ENCODE measurements at regions not wholly inside any gene's neighbourhood (a gene's known extent, or its start where the extent isn't known, plus 50 kb on each side); places are given as distances from the start of the nearest gene placed in this dataset.

GRCh38 chr22:48553694-48554308, 1273.9 kb downstream of the BRD1 start:
- Mint-ChIP-seq H3K27me3 (ENCODE audit: low read depth) (no peaks in the 10 kb centered on the region), H3K27ac (no peak overlapping the region), H3K9me3 (no peaks in the 10 kb centered on the region), H3K36me3 (ENCODE audit: insufficient read depth in 2 of 2) (no peaks in the 10 kb centered on the region), H3K4me3 (no peak overlapping the region), H3K4me1 (ENCODE audit: low read depth) (no peaks in the 10 kb centered on the region)
- no peak for DNase-seq
- ATAC-seq (replicated peaks in 1 of 2) = no peak

GRCh38 chr22:48553119-48553518, 1274.6 kb downstream of the BRD1 start:
- DNase-seq (no peak), ATAC-seq (replicated peaks in 1 of 2) (no peak)
- Mint-ChIP-seq H3K36me3 (ENCODE audit: insufficient read depth in 2 of 2) (no peaks in the 10 kb centered on the region), H3K9me3 (no peaks in the 10 kb centered on the region), H3K4me1 (ENCODE audit: low read depth) (no peaks in the 10 kb centered on the region), H3K4me3 (no peak overlapping the region), H3K27me3 (ENCODE audit: low read depth) (no peaks in the 10 kb centered on the region), H3K27ac (no peak overlapping the region)

GRCh38 chr22:48551716-48552268, 1275.9 kb downstream of the BRD1 start:
- H3K4me3 Mint-ChIP-seq = no peak overlapping the region
- no peaks in the 10 kb centered on the region for H3K27me3 Mint-ChIP-seq (ENCODE audit: low read depth)
- DNase-seq (no peak), ATAC-seq (replicated peaks in 1 of 2) (no peak)
- H3K36me3 Mint-ChIP-seq (ENCODE audit: insufficient read depth in 2 of 2) = no peaks in the 10 kb centered on the region
- H3K4me1 Mint-ChIP-seq (ENCODE audit: low read depth) = no peaks in the 10 kb centered on the region
- H3K27ac Mint-ChIP-seq = no peak overlapping the region
- no peaks in the 10 kb centered on the region for H3K9me3 Mint-ChIP-seq

- Mint-ChIP-seq H3K4me1 (ENCODE audit: low read depth) (no peaks in the 10 kb centered on the region), H3K27me3 (ENCODE audit: low read depth) (no peaks in the 10 kb centered on the region), H3K27ac (no peak overlapping the region), H3K36me3 (ENCODE audit: insufficient read depth in 2 of 2) (no peaks in the 10 kb centered on the region), H3K4me3 (no peak overlapping the region), H3K9me3 (no peaks in the 10 kb centered on the region)
- DNase-seq (no peak), ATAC-seq (replicated peaks in 1 of 2) (no peak)
Observed at GRCh38 chr22:48551061-48551460, 1276.6 kb downstream of the BRD1 start.

GRCh38 chr22:48548391-48548790, 1279.3 kb downstream of the BRD1 start:
- Mint-ChIP-seq H3K27me3 (ENCODE audit: low read depth) (no peaks in the 10 kb centered on the region), H3K27ac (no peak overlapping the region), H3K4me1 (ENCODE audit: low read depth) (no peaks in the 10 kb centered on the region), H3K4me3 (no peak overlapping the region), H3K9me3 (no peaks in the 10 kb centered on the region), H3K36me3 (ENCODE audit: insufficient read depth in 2 of 2) (no peaks in the 10 kb centered on the region)
- DNase-seq (no peak), ATAC-seq (replicated peaks in 1 of 2) (no peak)

- H3K36me3 Mint-ChIP-seq (ENCODE audit: insufficient read depth in 2 of 2) = no peaks in the 10 kb centered on the region
- H3K4me1 Mint-ChIP-seq (ENCODE audit: low read depth) = no peaks in the 10 kb centered on the region
- ATAC-seq (replicated peaks in 1 of 2) = no peak
- H3K27me3 Mint-ChIP-seq (ENCODE audit: low read depth) = no peaks in the 10 kb centered on the region
- H3K9me3 Mint-ChIP-seq = no peaks in the 10 kb centered on the region
- DNase-seq = no peak
- no peak overlapping the region for H3K27ac Mint-ChIP-seq
- no peak overlapping the region for H3K4me3 Mint-ChIP-seq
Observed at GRCh38 chr22:48547971-48548370, 1279.7 kb downstream of the BRD1 start.

- H3K27ac Mint-ChIP-seq = no peak overlapping the region
- no peak for ATAC-seq (replicated peaks in 1 of 2)
- DNase-seq = no peak
- no peaks in the 10 kb centered on the region for H3K36me3 Mint-ChIP-seq (ENCODE audit: insufficient read depth in 2 of 2)
- H3K4me3 Mint-ChIP-seq = no peak overlapping the region
- H3K27me3 Mint-ChIP-seq (ENCODE audit: low read depth) = no peaks in the 10 kb centered on the region
- H3K4me1 Mint-ChIP-seq (ENCODE audit: low read depth) = no peaks in the 10 kb centered on the region
- H3K9me3 Mint-ChIP-seq = peaks cover 0 to 6% of the 10 kb centered on the region in 2 donors
Observed at GRCh38 chr22:48546653-48547424, 1280.8 kb downstream of the BRD1 start.

- H3K9me3 Mint-ChIP-seq = peaks cover 0 to 6% of the 10 kb centered on the region in 2 donors
- no peaks in the 10 kb centered on the region for H3K27me3 Mint-ChIP-seq (ENCODE audit: low read depth)
- no peak overlapping the region for H3K4me3 Mint-ChIP-seq
- no peaks in the 10 kb centered on the region for H3K4me1 Mint-ChIP-seq (ENCODE audit: low read depth)
- no peaks in the 10 kb centered on the region for H3K36me3 Mint-ChIP-seq (ENCODE audit: insufficient read depth in 2 of 2)
- H3K27ac Mint-ChIP-seq = no peak overlapping the region
- no peak for ATAC-seq (replicated peaks in 1 of 2)
- DNase-seq = no peak
Observed at GRCh38 chr22:48545987-48546386, 1281.7 kb downstream of the BRD1 start.

GRCh38 chr22:48541401-48542098, 1286.1 kb downstream of the BRD1 start:
- Mint-ChIP-seq H3K4me3 (no peak overlapping the region), H3K36me3 (ENCODE audit: insufficient read depth in 2 of 2) (no peaks in the 10 kb centered on the region), H3K9me3 (peaks cover 0 to 6% of the 10 kb centered on the region in 2 donors), H3K27ac (no peak overlapping the region), H3K4me1 (ENCODE audit: low read depth) (no peaks in the 10 kb centered on the region), H3K27me3 (ENCODE audit: low read depth) (no peaks in the 10 kb centered on the region)
- no peak for DNase-seq
- no peak for ATAC-seq (replicated peaks in 1 of 2)

GRCh38 chr22:48539261-48539660, 1288.4 kb downstream of the BRD1 start:
- ATAC-seq (replicated peaks in 1 of 2) (no peak), DNase-seq (no peak)
- H3K4me3 Mint-ChIP-seq = no peak overlapping the region
- H3K9me3 Mint-ChIP-seq = peaks cover 0 to 6% of the 10 kb centered on the region in 2 donors
- no peak overlapping the region for H3K27ac Mint-ChIP-seq
- H3K4me1 Mint-ChIP-seq (ENCODE audit: low read depth) = no peaks in the 10 kb centered on the region
- H3K27me3 Mint-ChIP-seq (ENCODE audit: low read depth) = no peaks in the 10 kb centered on the region
- no peaks in the 10 kb centered on the region for H3K36me3 Mint-ChIP-seq (ENCODE audit: insufficient read depth in 2 of 2)

- Mint-ChIP-seq H3K36me3 (ENCODE audit: insufficient read depth in 2 of 2) (no peaks in the 10 kb centered on the region), H3K4me1 (ENCODE audit: low read depth) (no peaks in the 10 kb centered on the region), H3K4me3 (no peak overlapping the region), H3K27me3 (ENCODE audit: low read depth) (no peaks in the 10 kb centered on the region), H3K9me3 (peaks cover 0 to 6% of the 10 kb centered on the region in 2 donors), H3K27ac (no peak overlapping the region)
- DNase-seq (no peak), ATAC-seq (replicated peaks in 1 of 2) (no peak)
Observed at GRCh38 chr22:48538291-48538820, 1289.3 kb downstream of the BRD1 start.

GRCh38 chr22:48537343-48537680, 1290.4 kb downstream of the BRD1 start:
- Mint-ChIP-seq H3K9me3 (peaks cover 0 to 4% of the 10 kb centered on the region in 2 donors), H3K4me1 (ENCODE audit: low read depth) (no peaks in the 10 kb centered on the region), H3K36me3 (ENCODE audit: insufficient read depth in 2 of 2) (no peaks in the 10 kb centered on the region), H3K4me3 (no peak overlapping the region), H3K27me3 (ENCODE audit: low read depth) (no peaks in the 10 kb centered on the region), H3K27ac (no peak overlapping the region)
- ATAC-seq (replicated peaks in 1 of 2) = no peak
- no peak for DNase-seq
